GM13976 (cell line): ENCODE measurements at regions not wholly inside any gene's neighbourhood (a gene's known extent, or its start where the extent isn't known, plus 50 kb on each side); places are given as distances from the start of the nearest gene placed in this dataset.

Experiments used
- DNase-seq: peaks from one replicate; pipeline ENCODE4 v3.0.0; 2012; ENCODE audit warnings: low spot score
- in situ Hi-C: fragments of 300-500 bp; cut with MboI; formaldehyde crosslinking; loops from one replicate; pipeline ENCODE4 v1.12.0; 2022; ENCODE audit warnings: low sequenced_read_pairs, mixed read lengths, inconsistent platforms; ENCODE audit not compliant: unreplicated experiment
- TF ChIP-seq, protein P1 (sequence below): IDR thresholded peaks from 2 replicates; pipeline ENCODE4 v1.5.1; 2012; ENCODE audit warnings: borderline replicate concordance, mild to moderate bottlenecking; ENCODE audit not compliant: insufficient read depth; ENCODE audit errors: extremely low read depth, missing control alignments, control extremely low read depth

GRCh38 chr22:27636716-27637508 is 164.6 kb downstream of the MN1 start:
- in situ Hi-C loops, result no loop called here
- DNase-seq, result no peak
- TF ChIP-seq, protein P1, sequence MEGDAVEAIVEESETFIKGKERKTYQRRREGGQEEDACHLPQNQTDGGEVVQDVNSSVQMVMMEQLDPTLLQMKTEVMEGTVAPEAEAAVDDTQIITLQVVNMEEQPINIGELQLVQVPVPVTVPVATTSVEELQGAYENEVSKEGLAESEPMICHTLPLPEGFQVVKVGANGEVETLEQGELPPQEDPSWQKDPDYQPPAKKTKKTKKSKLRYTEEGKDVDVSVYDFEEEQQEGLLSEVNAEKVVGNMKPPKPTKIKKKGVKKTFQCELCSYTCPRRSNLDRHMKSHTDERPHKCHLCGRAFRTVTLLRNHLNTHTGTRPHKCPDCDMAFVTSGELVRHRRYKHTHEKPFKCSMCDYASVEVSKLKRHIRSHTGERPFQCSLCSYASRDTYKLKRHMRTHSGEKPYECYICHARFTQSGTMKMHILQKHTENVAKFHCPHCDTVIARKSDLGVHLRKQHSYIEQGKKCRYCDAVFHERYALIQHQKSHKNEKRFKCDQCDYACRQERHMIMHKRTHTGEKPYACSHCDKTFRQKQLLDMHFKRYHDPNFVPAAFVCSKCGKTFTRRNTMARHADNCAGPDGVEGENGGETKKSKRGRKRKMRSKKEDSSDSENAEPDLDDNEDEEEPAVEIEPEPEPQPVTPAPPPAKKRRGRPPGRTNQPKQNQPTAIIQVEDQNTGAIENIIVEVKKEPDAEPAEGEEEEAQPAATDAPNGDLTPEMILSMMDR, result no peak

DNA sequence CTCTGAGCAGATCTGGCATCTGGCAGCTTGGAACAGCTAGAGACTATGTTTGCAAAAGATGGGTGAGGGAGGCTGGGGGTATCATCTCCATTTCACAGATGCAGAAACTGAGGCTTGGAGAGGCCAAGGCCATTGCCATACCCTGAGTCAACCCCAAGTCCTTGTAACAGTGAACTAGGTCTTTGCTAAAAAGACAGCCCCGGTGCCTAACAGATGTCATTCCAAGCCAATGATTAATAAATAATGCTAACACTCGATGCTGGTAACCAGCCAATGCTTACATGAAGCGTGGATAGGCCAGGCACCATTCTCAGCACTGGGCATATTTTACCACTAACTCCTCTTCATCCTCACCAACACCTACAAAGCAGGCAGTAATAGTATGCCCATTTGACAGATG is 164.0 kb downstream of the MN1 start:
- TF ChIP-seq, protein P1, result no peak
- DNase-seq, result no peak
- in situ Hi-C loops, result no loop called here

DNA sequence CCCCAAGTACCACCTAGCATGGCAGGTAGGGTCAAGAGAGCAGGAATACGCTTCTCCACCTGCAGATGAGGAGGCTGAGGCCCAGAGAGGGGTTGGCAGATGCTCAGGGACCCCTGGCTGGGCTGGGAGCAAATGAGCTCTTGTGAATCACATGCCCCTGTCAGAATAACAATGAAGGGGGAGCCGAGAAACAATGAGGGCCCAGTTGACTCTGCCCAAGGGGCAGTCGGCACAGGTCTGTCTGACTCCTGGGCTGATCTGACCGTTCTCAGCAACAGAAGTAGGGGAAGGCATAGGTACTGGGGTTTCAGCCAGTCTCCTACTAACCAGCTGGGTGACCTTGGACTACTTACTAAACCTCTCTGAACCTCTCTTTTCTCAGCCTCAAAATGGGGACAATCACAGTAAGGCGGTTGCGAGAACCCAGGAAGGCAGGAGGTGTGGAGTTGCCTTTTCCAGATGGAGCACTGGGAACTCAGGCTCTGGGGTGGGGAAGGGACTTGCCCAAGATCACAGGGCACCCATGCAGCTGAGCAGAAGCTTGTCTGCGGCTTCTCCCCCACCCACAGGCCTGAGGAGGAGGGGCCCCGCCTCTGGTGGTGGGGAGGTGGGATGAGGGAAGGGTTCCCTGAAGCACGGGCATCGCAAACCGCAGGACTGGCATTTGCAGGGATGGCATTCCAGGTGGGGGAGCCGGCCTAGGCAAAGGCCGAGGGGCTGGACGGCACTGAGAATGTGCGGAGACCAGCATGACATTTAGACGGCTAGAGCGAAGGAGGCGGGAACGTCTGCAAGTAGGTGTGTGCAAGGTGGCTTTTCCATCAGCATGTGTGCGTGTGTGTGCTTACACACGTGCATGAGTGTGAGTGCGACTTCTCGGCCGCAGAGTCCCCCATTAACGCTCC is 163.0 kb downstream of the MN1 start:
- DNase-seq, result no peak
- in situ Hi-C loops, result no loop called here
- TF ChIP-seq, protein P1, result no peak

DNA sequence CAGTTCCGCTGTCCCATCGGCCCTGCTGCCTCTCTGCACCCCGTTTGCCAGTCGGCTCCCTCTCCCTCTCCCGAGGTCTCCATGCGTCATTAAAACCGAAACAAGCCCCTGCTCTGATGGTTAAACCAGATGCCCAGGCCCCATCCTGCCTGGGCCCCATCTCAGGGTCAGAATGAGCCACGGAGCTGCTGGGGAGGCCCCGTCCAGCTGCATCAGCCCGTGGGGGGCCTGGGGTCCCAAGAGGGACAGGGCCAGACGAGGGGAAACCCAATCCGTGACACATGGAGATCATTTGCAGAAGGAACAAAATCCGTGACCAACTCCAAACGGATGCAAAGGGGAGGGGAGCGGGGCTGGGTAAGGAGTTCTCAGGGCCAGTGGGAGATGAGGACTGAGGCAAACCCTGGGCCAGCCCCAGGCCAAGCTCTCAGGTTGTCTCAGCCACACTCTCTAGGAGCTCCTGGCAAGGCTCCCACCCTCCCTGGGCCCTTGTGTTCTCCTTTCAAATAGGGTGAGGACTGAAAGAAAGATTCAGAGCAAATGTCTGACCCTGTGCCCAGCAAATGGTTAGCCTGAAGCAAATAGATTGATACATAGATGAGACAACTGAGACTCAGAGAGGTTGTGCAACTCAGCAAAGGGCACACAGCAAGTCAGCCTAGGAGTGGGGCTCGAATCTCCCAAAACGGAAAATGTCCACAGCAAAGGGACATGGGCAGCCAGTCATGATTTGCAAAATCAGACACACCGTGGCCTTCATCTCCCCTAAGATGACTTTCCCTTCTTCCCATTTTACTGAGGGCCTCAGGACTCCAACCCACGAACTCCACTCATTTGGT is 162.1 kb downstream of the MN1 start:
- no peak for DNase-seq
- in situ Hi-C loops, result no loop called here
- TF ChIP-seq, protein P1, result no peak

GRCh38 chr22:27641049-27641795 is 160.3 kb downstream of the MN1 start:
- DNase-seq, result no peak
- TF ChIP-seq, protein P1, result no peak
- in situ Hi-C loops, result no loop called here
